ENCODE measurements at regions not wholly inside any gene's neighbourhood (a gene's known extent, or its start where the extent isn't known, plus 50 kb on each side); places are given as distances from the start of the nearest gene placed in this dataset.
A peak's percentile ranks its signal among the peaks of the same experiment; 100 is the strongest.

GRCh38 chr9:35540315-35540714, 50.4 kb downstream of the RUSC2 start:
- DNase-seq (ENCODE audit: low read depth in 3 of 3): no peak

DNA sequence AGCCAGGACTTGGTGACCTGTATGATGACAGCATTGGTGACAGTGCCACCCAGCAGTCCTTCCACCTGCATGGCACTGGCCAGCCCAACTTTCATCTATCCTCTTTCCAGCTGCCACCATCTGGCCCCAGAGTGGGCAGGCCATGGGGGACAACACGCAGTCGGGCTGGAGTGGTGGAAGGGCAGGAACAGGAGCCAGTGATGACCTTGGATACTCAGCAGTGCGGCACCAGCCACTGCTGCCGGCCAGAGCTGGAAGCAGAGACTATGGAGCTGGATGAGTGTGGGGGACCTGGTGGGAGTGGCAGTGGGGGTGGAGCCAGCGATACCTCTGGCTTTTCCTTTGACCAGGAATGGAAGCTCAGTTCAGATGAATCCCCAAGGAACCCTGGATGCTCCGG, 56.9 kb downstream of the RUSC2 start:
- no peak for DNase-seq (ENCODE audit: low read depth in 3 of 3)

DNA sequence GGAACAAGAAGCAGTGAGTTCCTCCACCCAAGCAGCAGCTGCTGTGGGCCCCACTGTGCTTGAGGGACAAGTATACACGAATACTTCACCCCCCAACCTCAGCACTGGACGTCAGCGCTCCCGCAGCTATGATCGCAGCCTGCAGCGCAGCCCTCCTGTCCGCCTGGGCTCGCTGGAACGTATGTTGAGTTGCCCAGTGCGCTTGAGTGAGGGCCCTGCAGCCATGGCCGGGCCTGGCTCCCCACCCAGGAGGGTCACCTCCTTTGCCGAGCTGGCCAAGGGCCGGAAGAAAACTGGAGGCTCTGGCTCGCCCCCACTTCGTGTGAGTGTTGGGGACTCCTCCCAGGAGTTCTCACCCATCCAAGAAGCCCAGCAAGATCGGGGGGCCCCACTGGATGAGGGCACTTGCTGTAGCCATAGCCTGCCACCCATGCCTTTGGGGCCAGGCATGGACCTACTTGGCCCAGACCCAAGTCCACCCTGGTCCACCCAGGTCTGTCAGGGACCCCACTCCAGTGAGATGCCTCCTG, 57.1 kb upstream of the TESK1 start:
- DNase-seq (ENCODE audit: low read depth in 3 of 3): no peak

DNA sequence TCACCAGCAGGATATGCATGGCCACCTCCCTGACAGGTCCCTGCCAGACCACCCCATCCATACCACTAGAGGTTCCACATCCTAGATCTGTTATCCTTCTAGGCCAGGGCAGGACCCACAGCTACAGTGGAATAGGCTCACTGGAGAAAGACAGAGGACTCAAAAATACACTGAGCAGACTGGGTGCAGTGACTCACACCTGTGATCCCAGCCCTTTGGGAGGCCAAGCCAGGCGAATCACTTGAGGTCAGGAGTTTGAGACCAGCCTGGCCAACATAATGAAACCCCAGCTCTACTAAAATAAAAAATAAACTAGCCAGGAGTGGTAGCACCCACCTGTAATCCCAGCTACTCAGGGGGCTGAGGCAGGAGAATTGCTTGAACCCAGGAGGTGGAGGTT, 56.5 kb upstream of the TESK1 start:
- DNase-seq (ENCODE audit: low read depth in 3 of 3): no peak

DNA sequence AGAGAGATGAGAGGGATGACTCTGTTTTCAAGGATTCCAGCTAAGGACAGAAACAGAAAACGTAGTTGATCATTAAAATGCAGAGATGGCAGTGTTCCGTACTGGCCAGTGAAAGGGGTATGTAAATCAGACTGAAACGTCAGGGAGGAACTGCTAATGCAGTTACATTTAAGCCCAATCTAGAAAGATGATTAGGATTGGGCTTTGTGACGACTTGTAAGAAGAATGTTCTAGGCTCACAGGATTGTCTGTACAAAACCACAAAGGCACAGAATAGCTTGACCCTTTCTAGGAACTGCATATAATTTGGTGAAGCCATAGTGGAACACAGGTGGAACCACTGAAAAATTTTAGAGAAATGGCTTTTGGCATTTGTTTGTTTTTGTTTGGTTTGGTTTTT, 55.6 kb upstream of the TESK1 start:
- no peak for DNase-seq (ENCODE audit: low read depth in 3 of 3)

DNA sequence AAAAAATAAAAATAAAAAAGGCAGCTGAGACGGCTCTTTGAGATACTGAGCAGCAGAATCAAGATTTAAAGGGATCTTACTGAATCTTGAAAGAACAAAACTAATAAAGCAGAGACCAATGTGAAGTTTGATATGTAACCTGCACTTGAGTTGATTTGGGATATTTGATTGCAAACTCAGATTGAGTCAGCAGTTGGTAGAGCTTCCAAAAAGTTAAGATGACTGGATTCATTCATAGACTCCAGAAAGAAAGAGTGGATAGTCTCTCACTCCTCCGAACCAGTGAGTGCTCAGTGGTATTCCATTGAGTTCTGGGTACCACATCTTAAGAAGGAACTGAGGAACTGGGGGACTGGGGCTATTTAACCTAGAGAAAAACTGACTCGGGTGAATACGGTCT, 52.7 kb upstream of the TESK1 start:
- DNase-seq (ENCODE audit: low read depth in 3 of 3): no peak

DNA sequence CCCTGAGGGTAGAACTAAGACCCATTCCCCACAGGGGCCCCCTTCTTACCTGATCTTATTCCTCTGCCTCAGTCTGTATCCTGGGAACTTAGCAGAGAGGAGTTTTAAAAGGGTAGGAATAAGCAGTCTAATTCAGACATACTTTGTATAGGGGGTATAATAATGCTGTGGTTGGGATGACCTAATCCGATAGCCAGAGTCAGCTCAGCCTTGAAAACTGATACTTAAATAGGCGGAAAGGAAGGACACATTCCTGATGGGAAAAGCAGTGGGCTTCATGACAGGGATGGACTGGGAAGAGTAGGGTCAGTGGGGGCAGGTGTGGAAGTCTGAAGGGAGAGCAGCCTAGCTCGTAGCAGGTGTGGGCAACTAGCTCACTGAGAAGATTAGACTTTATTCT, 52.2 kb upstream of the TESK1 start:
- no peak for DNase-seq (ENCODE audit: low read depth in 3 of 3)

- peak in 2 of 3 donors; percentile 14 for DNase-seq (ENCODE audit: low read depth in 3 of 3)
These were observed 51.2 kb upstream of the TESK1 start for GRCh38 chr9:35553670-35554543.

- DNase-seq (ENCODE audit: low read depth in 3 of 3): no peak
These were observed 49.8 kb upstream of the TESK1 start for GRCh38 chr9:35555246-35555701.
